ENCODE measurements at regions not wholly inside any gene's neighbourhood (a gene's known extent, or its start where the extent isn't known, plus 50 kb on each side); places are given as distances from the start of the nearest gene placed in this dataset.
A peak's percentile ranks its signal among the peaks of the same experiment; 100 is the strongest.

DNA sequence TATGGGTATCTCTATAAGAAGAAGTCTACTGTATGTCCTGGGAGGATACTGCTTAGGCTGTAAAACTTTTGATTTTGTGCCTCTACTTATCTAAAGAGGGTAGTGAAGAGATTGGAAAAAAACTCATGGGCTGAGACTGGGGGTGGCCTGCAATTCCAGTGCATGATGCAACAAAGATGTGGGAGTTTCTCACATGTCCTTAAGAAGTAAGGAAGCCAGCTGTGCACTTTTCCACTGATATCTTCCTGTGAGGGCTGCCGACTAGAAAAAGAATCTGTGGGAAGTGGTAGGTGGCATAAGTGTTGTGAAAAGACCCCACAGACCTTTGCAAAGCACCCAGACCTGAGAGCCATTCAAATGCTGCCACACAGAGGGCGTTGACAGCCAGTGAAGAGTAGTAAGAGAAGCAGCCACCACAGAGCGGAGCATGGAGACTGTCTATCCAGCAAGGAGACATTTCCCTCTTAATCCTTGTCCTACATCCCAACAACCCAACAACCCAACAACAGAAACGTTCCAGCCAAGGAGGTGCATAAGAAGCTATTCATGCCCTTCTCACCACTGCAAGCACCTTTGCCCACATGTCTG lies 65.1 kb downstream of the PFDN4 start:
- no peak for DNase-seq (ENCODE audit: low read depth in 3 of 3, low spot score in 2 of 3)

DNA sequence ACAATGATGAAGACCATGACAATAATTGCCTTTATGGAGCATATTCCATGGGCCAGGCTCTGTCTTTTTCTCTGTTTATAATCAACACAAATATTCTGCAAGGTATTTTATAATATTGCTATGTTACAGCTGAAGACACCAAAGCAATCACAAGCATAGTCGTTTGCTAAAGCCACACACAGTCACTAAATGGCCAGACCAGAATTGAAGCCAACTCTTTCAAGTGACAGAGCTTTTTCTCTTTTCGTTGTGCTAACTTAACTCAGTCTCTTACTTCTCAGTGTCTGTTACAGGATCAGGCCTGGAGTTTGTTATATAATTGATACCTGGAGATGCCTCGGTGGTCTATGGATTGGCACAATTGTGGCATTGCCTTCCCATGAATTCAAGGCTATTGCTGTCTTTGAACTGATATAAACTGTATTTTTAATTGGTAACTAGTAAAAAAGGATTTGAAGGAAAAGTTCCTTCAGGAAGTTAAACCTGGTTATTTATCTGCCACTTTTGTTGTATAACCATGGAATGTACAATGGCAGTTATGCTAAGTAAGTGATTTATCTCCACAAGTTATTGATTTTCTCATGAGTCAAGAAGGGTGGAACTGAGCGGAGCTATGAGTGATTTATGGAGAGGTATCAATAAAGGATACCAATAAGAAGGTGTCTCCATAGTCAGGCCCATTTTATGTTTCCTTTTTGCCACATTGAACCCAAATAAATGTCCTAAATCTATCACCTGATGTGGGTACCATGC lies 67.6 kb downstream of the PFDN4 start:
- DNase-seq (ENCODE audit: low read depth in 3 of 3, low spot score in 2 of 3), result no peak

GRCh38 chr20:54276577-54277169 lies 68.8 kb downstream of the PFDN4 start:
- DNase-seq (ENCODE audit: low read depth in 3 of 3, low spot score in 2 of 3), result no peak

GRCh38 chr20:54278262-54278661 lies 70.4 kb downstream of the PFDN4 start:
- DNase-seq (ENCODE audit: low read depth in 3 of 3, low spot score in 2 of 3), result no peak

DNA sequence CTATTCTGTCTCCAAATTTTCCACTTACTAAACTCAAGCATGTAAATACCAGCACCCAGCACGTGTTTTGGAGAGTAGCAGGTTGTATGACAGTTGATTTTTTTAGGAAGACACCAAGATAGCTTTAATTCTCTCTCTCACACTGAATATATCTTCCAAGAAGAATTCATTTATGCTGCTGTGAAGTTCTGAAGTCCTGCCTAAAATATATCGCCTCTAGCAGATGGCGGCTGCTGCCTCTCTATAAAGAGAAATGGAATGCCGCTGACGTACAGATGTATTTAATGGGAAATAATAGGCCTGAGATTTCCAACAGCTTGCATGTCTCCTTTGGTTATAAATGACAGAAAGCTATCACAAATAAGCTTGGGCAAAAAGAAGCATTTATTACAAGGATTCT lies 74.7 kb downstream of the PFDN4 start:
- no peak for DNase-seq (ENCODE audit: low read depth in 3 of 3, low spot score in 2 of 3)

DNA sequence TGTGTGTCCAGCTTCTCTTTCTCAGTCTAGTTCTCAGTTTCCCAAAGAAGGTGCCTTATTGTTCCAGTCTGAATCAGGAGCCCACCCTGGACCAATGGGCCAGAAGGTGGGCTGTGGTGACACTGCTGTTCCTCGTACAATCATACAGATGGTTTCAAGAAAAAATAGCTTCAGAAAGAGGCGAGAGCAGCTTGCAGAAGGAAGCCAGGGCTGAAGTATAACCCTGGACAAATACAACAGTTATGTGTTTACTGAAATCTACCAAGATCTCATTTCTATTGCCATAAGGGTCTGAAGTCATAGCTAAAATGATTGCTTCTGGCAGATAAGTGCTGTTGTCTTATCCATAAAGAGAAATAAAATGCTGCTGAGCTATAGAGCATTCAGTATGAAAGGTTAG lies 75.4 kb downstream of the PFDN4 start:
- DNase-seq (ENCODE audit: low read depth in 3 of 3, low spot score in 2 of 3), result no peak

DNA sequence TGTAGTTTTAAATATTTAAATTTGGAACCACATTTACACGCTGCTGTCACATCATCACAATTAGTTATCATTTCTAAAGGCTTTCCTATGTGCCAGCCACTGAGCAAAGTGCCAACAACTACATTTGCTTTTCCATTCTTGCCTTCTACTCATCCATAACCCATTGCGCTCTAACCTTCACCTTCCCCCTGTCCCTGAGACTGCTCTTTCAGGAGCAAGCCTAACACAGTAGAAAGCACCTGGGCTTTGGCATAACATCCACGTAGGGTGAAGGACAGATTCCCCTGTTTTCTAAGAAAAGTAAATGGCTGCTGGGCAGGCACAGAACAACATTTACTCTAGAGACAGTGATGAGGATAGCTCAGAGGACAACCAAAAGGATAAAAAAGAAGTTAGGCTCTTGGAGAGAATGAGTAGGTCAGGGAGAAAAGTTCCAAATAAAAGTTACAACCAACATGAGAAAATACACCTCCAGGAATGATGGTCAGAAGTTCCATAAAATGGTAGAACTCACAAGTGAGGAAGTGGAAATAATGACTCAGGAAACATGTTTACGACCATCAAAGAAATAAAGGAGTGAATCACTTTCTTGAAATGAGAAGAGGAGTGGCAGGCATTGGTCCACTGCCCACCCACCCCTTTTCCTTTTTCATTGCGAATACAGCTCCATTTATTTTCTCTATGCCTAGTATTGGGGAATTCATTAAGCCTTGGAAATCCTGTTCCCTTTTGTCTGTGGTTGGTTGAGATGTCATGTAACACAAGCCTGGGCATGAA lies 77.2 kb downstream of the PFDN4 start:
- DNase-seq (ENCODE audit: low read depth in 3 of 3, low spot score in 2 of 3), result no peak

GRCh38 chr20:54290636-54291035 lies 82.7 kb downstream of the PFDN4 start:
- DNase-seq (ENCODE audit: low read depth in 3 of 3, low spot score in 2 of 3), result no peak

- DNase-seq (ENCODE audit: low read depth in 3 of 3, low spot score in 2 of 3), result no peak
These were observed 83.6 kb downstream of the PFDN4 start for GRCh38 chr20:54291339-54292010.

DNA sequence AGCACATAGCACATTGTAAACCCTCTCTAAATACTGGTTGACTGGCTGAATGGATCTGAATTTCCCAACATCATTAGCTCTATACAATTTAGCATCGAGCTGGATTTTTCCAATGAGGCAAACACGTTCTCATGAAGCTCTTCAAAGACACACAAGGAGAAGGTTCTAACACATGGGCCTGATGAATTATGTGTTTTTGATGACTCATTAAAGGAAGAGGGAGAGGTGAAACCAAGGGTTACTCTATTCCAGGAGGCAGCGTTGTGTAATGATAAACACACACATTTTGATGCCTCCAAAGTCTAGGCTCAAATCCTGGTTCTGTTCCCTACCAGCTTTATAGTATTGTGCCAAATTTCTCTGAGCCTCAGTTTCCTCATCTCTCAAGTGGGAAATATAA lies 84.3 kb downstream of the PFDN4 start:
- no peak for DNase-seq (ENCODE audit: low read depth in 3 of 3, low spot score in 2 of 3)

- peak in 1 of 3 donors; percentile 13 for DNase-seq (ENCODE audit: low read depth in 3 of 3, low spot score in 2 of 3)
These were observed 85.6 kb downstream of the PFDN4 start for GRCh38 chr20:54293526-54293925.

- DNase-seq (ENCODE audit: low read depth in 3 of 3, low spot score in 2 of 3), result no peak
These were observed 86.2 kb downstream of the PFDN4 start for GRCh38 chr20:54294094-54294493.

GRCh38 chr20:54295686-54296085 lies 87.8 kb downstream of the PFDN4 start:
- DNase-seq (ENCODE audit: low read depth in 3 of 3, low spot score in 2 of 3), result no peak

- DNase-seq (ENCODE audit: low read depth in 3 of 3, low spot score in 2 of 3), result peak; percentile 33 to 49 (median 36)
These were observed 97.5 kb downstream of the PFDN4 start for GRCh38 chr20:54305421-54305820.

DNA sequence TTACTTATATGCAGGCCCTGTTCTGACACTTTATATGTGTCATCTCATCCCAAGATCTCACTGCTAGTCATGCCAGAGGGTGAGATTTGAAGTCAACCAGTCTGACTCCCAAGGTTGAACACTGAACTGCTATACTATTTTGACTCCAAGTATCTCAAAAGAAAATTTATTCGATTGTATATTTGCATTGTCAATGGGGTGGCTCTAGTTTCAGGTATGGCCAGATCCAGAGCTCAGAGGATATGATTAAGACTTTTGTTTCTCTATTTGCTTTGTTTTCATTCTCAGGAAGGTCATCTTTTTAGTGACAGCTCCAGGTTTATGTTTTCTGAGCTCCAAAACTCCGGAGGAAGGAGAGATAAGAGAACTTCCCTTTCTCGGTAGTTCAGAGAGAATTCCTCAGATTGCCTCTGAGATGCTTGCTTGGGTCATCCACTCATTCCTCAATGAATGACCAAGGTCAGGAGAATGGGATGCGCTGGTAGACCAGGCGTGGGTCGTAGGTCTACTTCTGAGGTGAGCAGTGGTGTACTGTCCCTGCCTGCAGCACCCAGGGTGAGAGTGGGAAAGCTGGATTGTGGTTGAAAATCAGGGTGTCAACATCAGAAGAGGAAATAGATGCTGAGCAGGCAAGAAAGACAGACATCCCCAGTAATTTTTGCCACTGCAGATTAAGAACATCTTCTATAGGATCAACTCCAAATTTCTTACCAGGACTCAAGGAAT lies 99.3 kb downstream of the PFDN4 start:
- DNase-seq (ENCODE audit: low read depth in 3 of 3, low spot score in 2 of 3), result no peak

GRCh38 chr20:54308804-54309203 lies 100.9 kb downstream of the PFDN4 start:
- no peak for DNase-seq (ENCODE audit: low read depth in 3 of 3, low spot score in 2 of 3)

DNA sequence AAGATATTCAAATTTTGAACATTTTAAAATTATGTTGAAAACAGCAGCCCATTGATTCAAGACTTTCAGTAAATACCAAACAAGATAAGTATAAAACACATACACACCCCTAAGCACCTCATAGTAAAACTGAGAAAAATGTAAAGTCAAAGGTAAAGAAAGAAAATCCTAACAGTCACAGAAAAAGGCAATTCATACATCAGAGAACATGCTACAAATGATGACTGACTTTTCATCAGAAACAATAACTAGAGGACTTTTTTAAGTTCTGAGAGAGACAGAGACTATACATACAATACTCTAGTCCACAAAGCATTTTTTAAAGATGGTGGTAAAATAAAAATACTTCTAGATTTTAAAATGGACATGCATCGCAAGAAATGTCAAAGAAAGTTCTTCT lies 111.0 kb downstream of the PFDN4 start:
- no peak for DNase-seq (ENCODE audit: low read depth in 3 of 3, low spot score in 2 of 3)

DNA sequence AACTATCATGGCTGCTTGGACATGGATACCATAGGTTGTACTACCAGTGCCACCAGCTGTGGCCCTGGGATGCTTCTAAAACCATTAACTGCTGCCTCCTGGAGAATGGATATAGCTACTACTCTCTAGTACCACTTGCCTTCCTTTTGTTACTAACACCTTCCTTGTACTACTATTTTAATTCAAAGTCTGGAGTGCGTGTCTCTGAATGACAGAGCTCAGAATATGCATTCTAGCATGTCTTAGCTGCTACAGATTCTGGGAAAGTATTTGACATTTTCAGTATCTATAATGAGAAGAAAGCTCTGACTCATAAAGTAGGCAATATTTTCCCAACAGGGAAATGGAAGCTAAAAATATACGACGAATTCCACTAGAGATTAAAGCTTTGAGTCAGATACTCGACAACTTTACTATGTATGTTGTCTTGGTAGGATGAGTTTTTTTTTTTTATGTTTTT lies 112.3 kb downstream of the PFDN4 start:
- DNase-seq (ENCODE audit: low read depth in 3 of 3, low spot score in 2 of 3), result no peak

GRCh38 chr20:54321352-54322087 lies 113.6 kb downstream of the PFDN4 start:
- no peak for DNase-seq (ENCODE audit: low read depth in 3 of 3, low spot score in 2 of 3)

All from right renal cortex interstitium (tissue), 3 donors.